Activated T-cell treated with anti-CD3 and anti-CD28 coated beads, Interleukin-2, amount 50 U/mL, for 72 hours (primary cell): ENCODE measurements at regions not wholly inside any gene's neighbourhood (a gene's known extent, or its start where the extent isn't known, plus 50 kb on each side); places are given as distances from the start of the nearest gene placed in this dataset.

Experiments
- ATAC-seq, 2 donors: fragments of 150-1000 bp; cut with Tn5 transposase; replicated peaks in 1 of 2; 2 replicates each; pipeline ENCODE4 v1.10.0; 2021; ENCODE audit warnings: moderate library complexity in 2 of 2, mild to moderate bottlenecking in 1 of 2
- DNase-seq, 2 donors: peaks; one replicate each; pipeline ENCODE4 v3.0.0; 2021 to 2022; ENCODE audit warnings: mixed read lengths in 1 of 2
- H3K27ac Mint-ChIP-seq: one replicate; pipeline ENCODE4 v1.8.0; 2022; ENCODE audit warnings: mild to moderate bottlenecking, moderate library complexity, mixed read lengths
- H3K27me3 Mint-ChIP-seq: one replicate; pipeline ENCODE4 v1.8.0; 2022; ENCODE audit warnings: low read depth, mixed read lengths
- H3K36me3 Mint-ChIP-seq, 2 donors: one replicate each; pipeline ENCODE4 v1.8.0; 2022; ENCODE audit warnings: mixed read lengths in 2 of 2, mild to moderate bottlenecking in 1 of 2; ENCODE audit not compliant: insufficient read depth in 2 of 2
- H3K4me1 Mint-ChIP-seq: one replicate; pipeline ENCODE4 v1.8.0; 2022; ENCODE audit warnings: low read depth, mixed read lengths
- H3K4me3 Mint-ChIP-seq, 2 donors: one replicate each; pipeline ENCODE4 v1.8.0; 2022; ENCODE audit warnings: mild to moderate bottlenecking in 2 of 2, mixed read lengths in 2 of 2, moderate library complexity in 2 of 2
- H3K9me3 Mint-ChIP-seq, 2 donors: one replicate each; pipeline ENCODE4 v1.8.0; 2022; ENCODE audit warnings: mixed read lengths in 2 of 2

- no peak overlapping the region for H3K27ac Mint-ChIP-seq
- DNase-seq: peak; percentile 24
- ATAC-seq: peak; percentile 90 to 91
These were observed 95.7 kb upstream of the VANGL1 start for GRCh38 chr1:115545791-115546733.

GRCh38 chr1:115545096-115545720 is 96.6 kb upstream of the VANGL1 start:
- Mint-ChIP-seq H3K9me3 (no peaks in the 10 kb centered on the region), H3K36me3 (no peaks in the 10 kb centered on the region), H3K4me1 (peaks cover 11% of the 10 kb centered on the region), H3K27ac (no peak overlapping the region), H3K27me3 (peaks cover 6% of the 10 kb centered on the region), H3K4me3 (no peak overlapping the region)
- DNase-seq (no peak), ATAC-seq (no peak)

More at GRCh38 chr1:115545791-115546733, 95.7 kb upstream of the VANGL1 start:
- Mint-ChIP-seq H3K9me3 (peaks cover 0 to 3% of the 10 kb centered on the region in 2 donors), H3K27me3 (peaks cover 6% of the 10 kb centered on the region), H3K4me1 (peaks cover 11% of the 10 kb centered on the region), H3K4me3 (no peak overlapping the region), H3K36me3 (no peaks in the 10 kb centered on the region)

GRCh38 chr1:115544131-115544530 is 97.6 kb upstream of the VANGL1 start:
- Mint-ChIP-seq H3K27ac (no peak overlapping the region), H3K9me3 (peaks cover 0 to 3% of the 10 kb centered on the region in 2 donors), H3K27me3 (peaks cover 6% of the 10 kb centered on the region), H3K4me1 (peaks cover 11% of the 10 kb centered on the region), H3K36me3 (no peaks in the 10 kb centered on the region), H3K4me3 (no peak overlapping the region)
- DNase-seq: no peak
- ATAC-seq: no peak

DNA sequence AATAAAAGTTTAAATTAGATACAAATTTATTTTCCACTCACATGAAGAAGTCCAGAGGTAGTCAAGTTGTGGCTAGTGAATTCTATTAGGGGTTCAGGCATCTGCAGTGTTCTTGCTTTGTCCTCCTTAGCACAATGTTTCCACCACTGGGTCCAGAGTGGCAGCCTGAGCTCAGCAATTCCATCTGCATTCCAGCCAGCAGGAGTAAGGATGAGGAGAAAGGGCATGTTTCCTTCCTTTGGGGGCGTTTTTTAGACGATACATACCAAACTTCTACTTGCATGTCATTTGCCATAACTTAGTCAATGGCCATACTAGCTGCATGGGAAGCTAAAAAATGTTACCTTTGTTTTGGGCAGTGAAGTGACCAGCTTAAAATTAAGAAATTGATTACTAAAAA is 98.5 kb upstream of the VANGL1 start:
- DNase-seq: no peak
- ATAC-seq: no peak
- Mint-ChIP-seq H3K4me3 (no peak overlapping the region), H3K36me3 (no peaks in the 10 kb centered on the region), H3K4me1 (peaks cover 11% of the 10 kb centered on the region), H3K27ac (no peak overlapping the region), H3K9me3 (peaks cover 0 to 3% of the 10 kb centered on the region in 2 donors), H3K27me3 (peaks cover 6% of the 10 kb centered on the region)

GRCh38 chr1:115539736-115540135 is 102.0 kb upstream of the VANGL1 start:
- H3K36me3 Mint-ChIP-seq: no peaks in the 10 kb centered on the region

GRCh38 chr1:115539061-115539460 is 102.7 kb upstream of the VANGL1 start:
- Mint-ChIP-seq H3K27me3 (peaks cover 3% of the 10 kb centered on the region), H3K9me3 (peaks cover 2 to 3% of the 10 kb centered on the region in 2 donors), H3K27ac (no peak overlapping the region), H3K4me3 (no peak overlapping the region), H3K4me1 (no peaks in the 10 kb centered on the region), H3K36me3 (no peaks in the 10 kb centered on the region)
- DNase-seq (no peak), ATAC-seq (no peak)

More at GRCh38 chr1:115539736-115540135, 102.0 kb upstream of the VANGL1 start:
- DNase-seq: no peak
- Mint-ChIP-seq H3K27me3 (peaks cover 6% of the 10 kb centered on the region), H3K9me3 (peaks cover 2 to 3% of the 10 kb centered on the region in 2 donors), H3K27ac (no peak overlapping the region), H3K4me1 (no peaks in the 10 kb centered on the region), H3K4me3 (no peak overlapping the region)
- no peak for ATAC-seq

- no peaks in the 10 kb centered on the region for H3K4me1 Mint-ChIP-seq
- DNase-seq (no peak), ATAC-seq (no peak)
- H3K9me3 Mint-ChIP-seq: peaks cover 2 to 3% of the 10 kb centered on the region in 2 donors
- H3K4me3 Mint-ChIP-seq: no peak overlapping the region
- no peaks in the 10 kb centered on the region for H3K36me3 Mint-ChIP-seq
- no peaks in the 10 kb centered on the region for H3K27me3 Mint-ChIP-seq
- no peak overlapping the region for H3K27ac Mint-ChIP-seq
These were observed 103.2 kb upstream of the VANGL1 start for GRCh38 chr1:115538579-115538978.

- ATAC-seq: no peak
- Mint-ChIP-seq H3K27ac (no peak overlapping the region), H3K27me3 (no peaks in the 10 kb centered on the region), H3K36me3 (no peaks in the 10 kb centered on the region), H3K9me3 (peaks cover 2 to 3% of the 10 kb centered on the region in 2 donors), H3K4me1 (no peaks in the 10 kb centered on the region), H3K4me3 (no peak overlapping the region)
- no peak for DNase-seq
These were observed 104.4 kb upstream of the VANGL1 start for GRCh38 chr1:115537415-115537814.

- Mint-ChIP-seq H3K4me1 (no peaks in the 10 kb centered on the region), H3K4me3 (no peak overlapping the region), H3K9me3 (peaks cover 2 to 3% of the 10 kb centered on the region in 2 donors), H3K27me3 (no peaks in the 10 kb centered on the region), H3K27ac (no peak overlapping the region), H3K36me3 (no peaks in the 10 kb centered on the region)
- ATAC-seq (no peak), DNase-seq (no peak)
These were observed 105.4 kb upstream of the VANGL1 start for GRCh38 chr1:115536279-115536816.

DNA sequence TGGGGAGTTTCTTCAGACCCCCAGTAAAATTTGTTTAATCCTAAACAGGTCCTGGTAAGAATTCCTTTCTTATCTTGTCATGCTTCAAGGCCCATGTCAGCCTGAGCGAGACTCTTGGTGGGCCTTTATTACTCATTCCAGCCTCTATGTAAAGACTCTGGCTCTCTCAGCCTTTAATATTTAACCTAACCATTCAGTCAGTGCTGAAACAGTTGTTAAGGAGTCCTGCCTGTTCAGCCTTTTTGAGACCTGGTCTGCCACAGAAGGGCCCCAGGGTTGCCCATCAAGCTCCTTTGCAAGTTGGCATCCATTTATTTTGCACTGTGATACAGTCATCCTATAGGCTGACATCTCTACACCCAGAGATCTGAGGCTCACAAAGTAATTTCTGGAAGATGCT is 107.7 kb upstream of the VANGL1 start:
- Mint-ChIP-seq H3K36me3 (no peaks in the 10 kb centered on the region), H3K9me3 (peaks cover 0 to 2% of the 10 kb centered on the region in 2 donors), H3K27ac (no peak overlapping the region), H3K27me3 (no peaks in the 10 kb centered on the region), H3K4me1 (no peaks in the 10 kb centered on the region), H3K4me3 (no peak overlapping the region)
- ATAC-seq: no peak
- no peak for DNase-seq

DNA sequence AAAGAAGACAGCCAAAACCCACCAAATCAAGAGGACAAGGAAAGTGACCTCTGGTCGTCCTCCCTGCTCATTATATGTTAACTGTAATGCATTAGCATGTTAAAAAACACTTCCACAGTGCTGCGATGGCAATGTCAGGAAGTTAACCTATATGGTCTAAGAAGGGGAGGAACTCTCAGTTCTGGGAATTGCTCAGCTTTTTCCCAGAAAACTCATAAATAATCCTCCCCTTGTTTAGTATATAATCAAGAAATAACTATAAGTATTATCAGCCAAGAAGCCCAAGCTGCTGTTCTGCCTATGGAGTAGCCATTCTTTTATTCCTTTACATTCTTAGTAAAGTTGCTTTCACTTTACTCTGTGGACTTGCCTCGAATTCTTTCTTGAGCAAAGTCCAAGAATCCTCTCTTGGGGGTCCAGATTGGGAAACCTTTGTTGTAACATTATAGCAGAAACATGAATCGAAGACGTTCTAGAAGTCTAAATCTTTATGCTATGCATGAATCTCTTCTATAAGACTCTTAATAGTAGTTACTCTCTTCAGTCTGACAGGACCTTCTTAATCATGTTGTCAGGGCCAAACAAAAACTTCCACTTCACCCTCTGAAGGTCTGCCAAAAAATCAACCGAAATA is 110.0 kb upstream of the VANGL1 start:
- ATAC-seq (no peak), DNase-seq (no peak)
- Mint-ChIP-seq H3K9me3 (peaks cover 0 to 2% of the 10 kb centered on the region in 2 donors), H3K4me3 (no peak overlapping the region), H3K36me3 (no peaks in the 10 kb centered on the region), H3K27me3 (peaks cover 8% of the 10 kb centered on the region), H3K27ac (no peak overlapping the region), H3K4me1 (no peaks in the 10 kb centered on the region)

DNA sequence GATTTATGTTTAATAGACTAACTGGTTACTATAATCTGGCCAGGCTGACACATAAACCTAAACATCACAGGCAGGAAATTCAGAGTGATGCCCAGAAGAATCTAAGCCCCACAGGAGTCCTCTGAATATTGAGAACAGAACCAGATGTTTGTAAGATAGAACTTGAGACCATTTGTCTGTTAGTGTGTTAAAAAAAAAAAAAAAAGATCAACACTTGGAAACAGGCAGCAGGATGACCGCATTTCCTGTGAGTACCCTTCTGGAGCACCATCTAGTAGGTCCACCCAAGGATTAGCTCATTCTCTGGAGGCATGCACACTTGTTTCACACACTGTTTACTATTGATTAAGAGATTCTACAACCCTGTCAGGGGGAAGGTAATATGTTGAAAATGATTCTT is 111.4 kb upstream of the VANGL1 start:
- ATAC-seq: no peak
- Mint-ChIP-seq H3K4me1 (no peaks in the 10 kb centered on the region), H3K9me3 (no peaks in the 10 kb centered on the region)

More for the DNA sequence above, 111.4 kb upstream of the VANGL1 start:
- H3K4me3 Mint-ChIP-seq: no peak overlapping the region
- H3K27ac Mint-ChIP-seq: no peak overlapping the region
- H3K36me3 Mint-ChIP-seq: no peaks in the 10 kb centered on the region
- DNase-seq: no peak
- peaks cover 8% of the 10 kb centered on the region for H3K27me3 Mint-ChIP-seq
